ENCODE measurements at regions not wholly inside any gene's neighbourhood (a gene's known extent, or its start where the extent isn't known, plus 50 kb on each side); places are given as distances from the start of the nearest gene placed in this dataset.

DNA sequence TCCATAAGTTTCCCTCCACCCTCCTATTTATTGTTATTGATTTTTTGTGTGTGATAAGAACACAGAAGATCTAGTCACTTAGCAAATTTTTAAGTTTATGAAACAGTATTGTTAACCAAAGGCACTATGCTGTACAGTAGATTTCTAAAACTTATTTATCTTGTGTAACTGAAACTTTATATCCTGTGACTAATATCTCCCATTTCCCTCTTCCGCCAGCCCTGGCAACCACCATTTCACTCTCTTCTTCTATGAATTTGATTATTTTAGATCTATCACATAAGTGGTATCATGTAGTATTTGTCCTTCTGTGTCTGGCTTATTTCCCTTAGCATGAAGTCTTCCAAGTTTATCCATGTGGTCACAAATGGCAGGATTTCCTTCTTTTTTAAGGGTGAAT, 144.3 kb upstream of the INHBA start:
- BruUV-seq (replicated peaks), result no TSS peak
- no peaks in the 10 kb centered on the region for H3K9me3 Mint-ChIP-seq (ENCODE audit: unreplicated experiment)
- no peak overlapping the region for H3K27ac Mint-ChIP-seq (ENCODE audit: unreplicated experiment)
- Histone ChIP-seq H3K4me1 (no peaks in the 10 kb centered on the region), H3K4me3 (ENCODE audit: low read depth, low read length) (no peak overlapping the region), H3K36me3 (ENCODE audit: control insufficient read depth, insufficient read depth, low read length) (no peaks in the 10 kb centered on the region), H3K27me3 (replicated peaks; ENCODE audit: control insufficient read depth, insufficient read depth, low read length) (no peaks in the 10 kb centered on the region), H3K9me3 (peaks cover 6% of the 10 kb centered on the region)
- TF ChIP-seq, protein P1, sequence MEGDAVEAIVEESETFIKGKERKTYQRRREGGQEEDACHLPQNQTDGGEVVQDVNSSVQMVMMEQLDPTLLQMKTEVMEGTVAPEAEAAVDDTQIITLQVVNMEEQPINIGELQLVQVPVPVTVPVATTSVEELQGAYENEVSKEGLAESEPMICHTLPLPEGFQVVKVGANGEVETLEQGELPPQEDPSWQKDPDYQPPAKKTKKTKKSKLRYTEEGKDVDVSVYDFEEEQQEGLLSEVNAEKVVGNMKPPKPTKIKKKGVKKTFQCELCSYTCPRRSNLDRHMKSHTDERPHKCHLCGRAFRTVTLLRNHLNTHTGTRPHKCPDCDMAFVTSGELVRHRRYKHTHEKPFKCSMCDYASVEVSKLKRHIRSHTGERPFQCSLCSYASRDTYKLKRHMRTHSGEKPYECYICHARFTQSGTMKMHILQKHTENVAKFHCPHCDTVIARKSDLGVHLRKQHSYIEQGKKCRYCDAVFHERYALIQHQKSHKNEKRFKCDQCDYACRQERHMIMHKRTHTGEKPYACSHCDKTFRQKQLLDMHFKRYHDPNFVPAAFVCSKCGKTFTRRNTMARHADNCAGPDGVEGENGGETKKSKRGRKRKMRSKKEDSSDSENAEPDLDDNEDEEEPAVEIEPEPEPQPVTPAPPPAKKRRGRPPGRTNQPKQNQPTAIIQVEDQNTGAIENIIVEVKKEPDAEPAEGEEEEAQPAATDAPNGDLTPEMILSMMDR (IDR thresholded peaks at IDR 0.05; ENCODE audit: insufficient read depth in 1 of 2, low read depth in 1 of 2, low read length in 1 of 2, severe bottlenecking in 1 of 2, unreplicated experiment in 1 of 2), result no peak
- DNase-seq, result no peak
- no peak overlapping the region for H3K4me3 Mint-ChIP-seq (ENCODE audit: unreplicated experiment)
- H3K27me3 Mint-ChIP-seq (ENCODE audit: insufficient read depth, unreplicated experiment), result peaks cover 6% of the 10 kb centered on the region
- H3K4me1 Mint-ChIP-seq (ENCODE audit: low read depth, unreplicated experiment), result no peaks in the 10 kb centered on the region
- CTCF ChIA-PET, result no interaction called here
- intact Hi-C loops (cut with micrococcal nuclease; ENCODE audit: unreplicated experiment), result no loop called here
- no peaks in the 10 kb centered on the region for H3K36me3 Mint-ChIP-seq (ENCODE audit: insufficient read depth, unreplicated experiment)
- POLR2A ChIA-PET, result no interaction called here

DNA sequence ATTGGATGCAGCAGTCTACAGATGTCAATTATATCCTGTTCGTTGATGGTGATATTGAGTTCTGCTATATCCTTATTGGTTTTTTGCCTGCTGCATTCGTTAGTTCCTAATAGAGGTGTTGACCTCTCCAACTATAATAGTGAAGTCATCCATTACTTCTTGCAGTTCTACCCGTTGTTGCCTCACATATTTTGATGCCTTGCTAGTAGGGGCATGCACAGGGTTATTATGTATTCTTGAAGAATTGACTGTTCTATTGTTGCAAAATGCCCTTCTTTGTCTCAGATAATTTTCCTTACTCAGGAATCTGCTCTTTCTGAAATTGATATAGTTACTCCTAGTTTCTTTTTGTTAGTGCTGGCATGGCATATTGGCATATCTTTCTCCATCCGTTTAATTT, 140.1 kb upstream of the INHBA start:
- DNase-seq, result no peak
- intact Hi-C loops (cut with micrococcal nuclease; ENCODE audit: unreplicated experiment), result loop anchor here (5.0 kb wide), 1 partner anchor 91 kb away; no protein-coding TSS in a partner anchor
- Mint-ChIP-seq H3K9me3 (ENCODE audit: unreplicated experiment) (peaks cover 3% of the 10 kb centered on the region), H3K27me3 (ENCODE audit: insufficient read depth, unreplicated experiment) (peaks cover 3% of the 10 kb centered on the region), H3K4me1 (ENCODE audit: low read depth, unreplicated experiment) (no peaks in the 10 kb centered on the region), H3K27ac (ENCODE audit: unreplicated experiment) (no peak overlapping the region), H3K4me3 (ENCODE audit: unreplicated experiment) (no peak overlapping the region), H3K36me3 (ENCODE audit: insufficient read depth, unreplicated experiment) (no peaks in the 10 kb centered on the region)
- no TSS peak for BruUV-seq (replicated peaks)
- H3K4me3 ChIP-seq (ENCODE audit: low read depth, low read length), result no peak overlapping the region
- H3K9me3 ChIP-seq, result peaks cover under 1% of the 10 kb centered on the region; the same call in 1 of the 2 replicates
- no peaks in the 10 kb centered on the region for H3K27me3 ChIP-seq (replicated peaks; ENCODE audit: control insufficient read depth, insufficient read depth, low read length)
- H3K36me3 ChIP-seq (ENCODE audit: control insufficient read depth, insufficient read depth, low read length), result no peaks in the 10 kb centered on the region
- H3K4me1 ChIP-seq, result no peaks in the 10 kb centered on the region
- TF ChIP-seq, protein P1 (IDR thresholded peaks at IDR 0.05; ENCODE audit: insufficient read depth in 1 of 2, low read depth in 1 of 2, low read length in 1 of 2, severe bottlenecking in 1 of 2, unreplicated experiment in 1 of 2), result no peak
- CTCF ChIA-PET, result no interaction called here
- POLR2A ChIA-PET, result no interaction called here

DNA sequence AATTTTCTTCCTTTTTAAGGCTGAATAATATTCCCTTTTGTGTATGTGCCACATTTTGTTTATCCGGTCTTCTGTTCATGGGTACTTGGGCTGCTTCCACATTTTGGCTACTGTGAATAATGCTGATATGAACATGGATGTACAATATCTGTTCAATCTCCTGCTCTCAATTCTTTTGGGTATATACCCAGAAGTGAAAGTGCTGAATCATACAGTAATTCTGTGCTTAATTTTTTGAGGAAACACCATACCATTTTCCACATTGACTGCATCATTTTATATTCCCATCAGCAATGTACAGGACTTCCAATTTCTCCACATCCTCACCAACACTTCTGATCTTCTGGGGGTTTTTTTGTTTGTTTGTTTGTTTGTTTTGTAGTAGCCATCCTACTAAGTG, 135.0 kb upstream of the INHBA start:
- no peak overlapping the region for H3K27ac Mint-ChIP-seq (ENCODE audit: unreplicated experiment)
- H3K27me3 Mint-ChIP-seq (ENCODE audit: insufficient read depth, unreplicated experiment), result peaks cover 7% of the 10 kb centered on the region
- Histone ChIP-seq H3K27me3 (replicated peaks; ENCODE audit: control insufficient read depth, insufficient read depth, low read length) (no peaks in the 10 kb centered on the region), H3K9me3 (no peaks in the 10 kb centered on the region), H3K36me3 (ENCODE audit: control insufficient read depth, insufficient read depth, low read length) (no peaks in the 10 kb centered on the region), H3K4me3 (ENCODE audit: low read depth, low read length) (no peak overlapping the region), H3K4me1 (no peaks in the 10 kb centered on the region)
- H3K4me3 Mint-ChIP-seq (ENCODE audit: unreplicated experiment), result no peak overlapping the region
- TF ChIP-seq, protein P1 (IDR thresholded peaks at IDR 0.05; ENCODE audit: insufficient read depth in 1 of 2, low read depth in 1 of 2, low read length in 1 of 2, severe bottlenecking in 1 of 2, unreplicated experiment in 1 of 2), result no peak
- H3K4me1 Mint-ChIP-seq (ENCODE audit: low read depth, unreplicated experiment), result no peaks in the 10 kb centered on the region
- peaks cover 9% of the 10 kb centered on the region for H3K9me3 Mint-ChIP-seq (ENCODE audit: unreplicated experiment)
- DNase-seq, result no peak
- intact Hi-C loops (cut with micrococcal nuclease; ENCODE audit: unreplicated experiment), result no loop called here
- ChIA-PET POLR2A (no interaction called here), CTCF (no interaction called here)
- no peaks in the 10 kb centered on the region for H3K36me3 Mint-ChIP-seq (ENCODE audit: insufficient read depth, unreplicated experiment)
- no TSS peak for BruUV-seq (replicated peaks)
